ENCODE measurements at regions not wholly inside any gene's neighbourhood (a gene's known extent, or its start where the extent isn't known, plus 50 kb on each side); places are given as distances from the start of the nearest gene placed in this dataset.

GRCh38 chr21:37967036-37967435 lies 50.8 kb upstream of the KCNJ6 start:
- no peak overlapping the region for H3K27ac ChIP-seq
- no peak for DNase-seq
- H3K4me3 ChIP-seq (ENCODE audit: low read depth, low read length), result no peak overlapping the region
- in situ Hi-C loops (cut with HindIII; ENCODE audit: low pct_ligation_motif_present, low sequenced_read_pairs), result no loop called here
- H3K27me3 ChIP-seq (replicated peaks), result no peaks in the 10 kb centered on the region
- H3K36me3 ChIP-seq (replicated peaks), result no peaks in the 10 kb centered on the region
- no peak for TF ChIP-seq CTCF (IDR thresholded peaks at IDR 0.05; ENCODE audit: low read depth, low read length, missing control alignments)

GRCh38 chr21:37968744-37969143 lies 52.5 kb upstream of the KCNJ6 start:
- in situ Hi-C loops (cut with HindIII; ENCODE audit: low pct_ligation_motif_present, low sequenced_read_pairs), result no loop called here
- Histone ChIP-seq H3K36me3 (replicated peaks) (no peaks in the 10 kb centered on the region), H3K27me3 (replicated peaks) (no peaks in the 10 kb centered on the region), H3K27ac (no peak overlapping the region), H3K4me3 (ENCODE audit: low read depth, low read length) (no peak overlapping the region)
- DNase-seq, result no peak
- TF ChIP-seq CTCF (IDR thresholded peaks at IDR 0.05; ENCODE audit: low read depth, low read length, missing control alignments), result no peak

- no peaks in the 10 kb centered on the region for H3K36me3 ChIP-seq (replicated peaks)
- DNase-seq, result no peak
- H3K27ac ChIP-seq, result no peak overlapping the region
- no peak for TF ChIP-seq CTCF (IDR thresholded peaks at IDR 0.05; ENCODE audit: low read depth, low read length, missing control alignments)
- in situ Hi-C loops (cut with HindIII; ENCODE audit: low pct_ligation_motif_present, low sequenced_read_pairs), result no loop called here
- H3K4me3 ChIP-seq (ENCODE audit: low read depth, low read length), result no peak overlapping the region
- H3K27me3 ChIP-seq (replicated peaks), result no peaks in the 10 kb centered on the region
These were observed 54.3 kb upstream of the KCNJ6 start for GRCh38 chr21:37970548-37970947.

- H3K36me3 ChIP-seq (replicated peaks), result no peaks in the 10 kb centered on the region
- in situ Hi-C loops (cut with HindIII; ENCODE audit: low pct_ligation_motif_present, low sequenced_read_pairs), result no loop called here
- no peaks in the 10 kb centered on the region for H3K27me3 ChIP-seq (replicated peaks)
- no peak for DNase-seq
- no peak overlapping the region for H3K4me3 ChIP-seq (ENCODE audit: low read depth, low read length)
- no peak for TF ChIP-seq CTCF (IDR thresholded peaks at IDR 0.05; ENCODE audit: low read depth, low read length, missing control alignments)
- no peak overlapping the region for H3K27ac ChIP-seq
These were observed 55.2 kb upstream of the KCNJ6 start for GRCh38 chr21:37971390-37971950.

GRCh38 chr21:37974081-37974480 lies 57.8 kb upstream of the KCNJ6 start:
- in situ Hi-C loops (cut with HindIII; ENCODE audit: low pct_ligation_motif_present, low sequenced_read_pairs), result no loop called here
- Histone ChIP-seq H3K27me3 (replicated peaks) (no peaks in the 10 kb centered on the region), H3K4me3 (ENCODE audit: low read depth, low read length) (no peak overlapping the region), H3K36me3 (replicated peaks) (no peaks in the 10 kb centered on the region), H3K27ac (no peak overlapping the region)
- no peak for DNase-seq
- no peak for TF ChIP-seq CTCF (IDR thresholded peaks at IDR 0.05; ENCODE audit: low read depth, low read length, missing control alignments)

All from brain microvascular endothelial cell (primary cell).